Natural killer cell (primary cell): ENCODE measurements at regions not wholly inside any gene's neighbourhood (a gene's known extent, or its start where the extent isn't known, plus 50 kb on each side); places are given as distances from the start of the nearest gene placed in this dataset.
"Not testable (repeated sequence)": the region's sequence is repeated elsewhere in the genome, so short reads cannot be mapped to it uniquely, and the experiment has no call there.

Experiments used
- ATAC-seq, 3 donors: fragments of 150-1000 bp in 2 of 3; fragments of 200-7000 bp in 1 of 3; cut with Tn5 transposase; 1 replicate in 1 of 3; 2 replicates in 2 of 3; pipeline ENCODE4 v1.10.0; 2021; ENCODE audit warnings: mild to moderate bottlenecking in 2 of 3, moderate library complexity in 2 of 3
- DNase-seq, 2 donors: peaks; one replicate each; pipeline versions ENCODE4 v3.0.0 to v3.0.0-alpha.2; 2013 to 2021; ENCODE audit warnings: mixed read lengths in 1 of 2
- H3K27ac ChIP-seq: one replicate; pipeline ENCODE4 v1.5.1; 2013; ENCODE audit warnings: mild to moderate bottlenecking, low read length
- H3K27me3 ChIP-seq: one replicate; pipeline ENCODE4 v1.6.1; 2013; ENCODE audit warnings: low read length; ENCODE audit not compliant: control insufficient read depth, insufficient read depth
- H3K36me3 ChIP-seq: one replicate; pipeline ENCODE4 v1.6.1; 2013; ENCODE audit warnings: low read length; ENCODE audit not compliant: control insufficient read depth, insufficient read depth
- H3K4me1 ChIP-seq: one replicate; pipeline ENCODE4 v1.6.1; 2013; ENCODE audit warnings: low read length; ENCODE audit not compliant: control insufficient read depth, insufficient read depth
- H3K4me3 ChIP-seq: one replicate; pipeline ENCODE4 v1.5.1; 2013; ENCODE audit warnings: low read length
- H3K9me3 ChIP-seq: one replicate; pipeline ENCODE4 v1.6.1; 2013; ENCODE audit warnings: low read length; ENCODE audit not compliant: control insufficient read depth, insufficient read depth
- H3K27ac Mint-ChIP-seq, 2 donors: one replicate each; pipeline ENCODE4 v1.8.0; 2022; ENCODE audit warnings: mild to moderate bottlenecking in 2 of 2, mixed read lengths in 2 of 2, moderate library complexity in 1 of 2
- H3K27me3 Mint-ChIP-seq, 2 donors: one replicate each; pipeline ENCODE4 v1.8.0; 2022; ENCODE audit warnings: low read depth in 2 of 2, mixed read lengths in 2 of 2
- H3K36me3 Mint-ChIP-seq: one replicate; pipeline ENCODE4 v1.8.0; 2022; ENCODE audit warnings: mixed read lengths
- H3K4me1 Mint-ChIP-seq, 2 donors: one replicate each; pipeline ENCODE4 v1.8.0; 2022; ENCODE audit warnings: mixed read lengths in 2 of 2
- H3K4me3 Mint-ChIP-seq: one replicate; pipeline ENCODE4 v1.8.0; 2022; ENCODE audit warnings: mild to moderate bottlenecking, moderate library complexity, mixed read lengths
- H3K9me3 Mint-ChIP-seq, 2 donors: one replicate each; pipeline ENCODE4 v1.8.0; 2022; ENCODE audit warnings: mixed read lengths in 2 of 2
- CTCF ChIP-seq: fragments of 200-600 bp; IDR thresholded peaks from one replicate; pipeline ENCODE4 v1.8.0; 2022; ENCODE audit warnings: antibody characterized with exemption
- WGBS: methylation state at CpG from one replicate; pipeline ENCODE4 v1.1.7; 2013; ENCODE audit warnings: missing lambda C conversion rate; ENCODE audit not compliant: insufficient coverage; 5-methylcytosine and 5-hydroxymethylcytosine counted together
- intact Hi-C: fragments of 100-400 bp; cut with micrococcal nuclease; formaldehyde crosslinking; loops from one replicate; pipeline ENCODE4 v1.14.2; 2022

- TF ChIP-seq CTCF, result no peak
- Histone ChIP-seq H3K4me1 (no peaks in the 10 kb centered on the region), H3K27me3 (no peaks in the 10 kb centered on the region), H3K9me3 (no peaks in the 10 kb centered on the region), H3K4me3 (no peak overlapping the region), H3K27ac (no peak overlapping the region), H3K36me3 (no peaks in the 10 kb centered on the region)
- Mint-ChIP-seq H3K4me3 (no peak overlapping the region), H3K9me3 (peaks cover 7 to 15% of the 10 kb centered on the region in 2 donors), H3K27me3 (no peaks in the 10 kb centered on the region), H3K36me3 (peaks cover 31% of the 10 kb centered on the region), H3K4me1 (no peaks in the 10 kb centered on the region), H3K27ac (no peak overlapping the region)
- ATAC-seq (no peak), DNase-seq (no peak)
- intact Hi-C loops, result no loop called here
- 85% methylated on average over 4 of the region's 4 CpGs for WGBS
These were observed 229.1 kb upstream of the CBLB start for GRCh38 chr3:106097817-106098435.

GRCh38 chr3:106103383-106103782 lies 234.6 kb upstream of the CBLB start:
- DNase-seq (no peak), ATAC-seq (no peak)
- Mint-ChIP-seq H3K36me3 (peaks cover 31% of the 10 kb centered on the region), H3K27ac (no peak overlapping the region), H3K4me3 (no peak overlapping the region), H3K27me3 (no peaks in the 10 kb centered on the region), H3K4me1 (no peaks in the 10 kb centered on the region), H3K9me3 (peaks cover 9 to 18% of the 10 kb centered on the region in 2 donors)
- no peaks in the 10 kb centered on the region for H3K4me1 ChIP-seq
- H3K4me3 ChIP-seq, result no peak overlapping the region
- no peak overlapping the region for H3K27ac ChIP-seq
- H3K36me3 ChIP-seq, result no peaks in the 10 kb centered on the region
- H3K27me3 ChIP-seq, result no peaks in the 10 kb centered on the region
- 73% methylated on average over 2 of the region's 2 CpGs for WGBS
- H3K9me3 ChIP-seq, result no peaks in the 10 kb centered on the region
- no peak for TF ChIP-seq CTCF
- intact Hi-C loops, result no loop called here

- H3K36me3 Mint-ChIP-seq, result peaks cover 31% of the 10 kb centered on the region
- ATAC-seq, result no peak
- no peak overlapping the region for H3K27ac Mint-ChIP-seq
- Histone ChIP-seq H3K9me3 (no peaks in the 10 kb centered on the region), H3K4me1 (no peaks in the 10 kb centered on the region), H3K36me3 (no peaks in the 10 kb centered on the region), H3K4me3 (no peak overlapping the region), H3K27me3 (no peaks in the 10 kb centered on the region), H3K27ac (no peak overlapping the region)
- DNase-seq, result no peak
- WGBS, result 72% methylated on average over 4 of the region's 4 CpGs
- H3K27me3 Mint-ChIP-seq, result no peaks in the 10 kb centered on the region
- peaks cover 9 to 18% of the 10 kb centered on the region in 2 donors for H3K9me3 Mint-ChIP-seq
- intact Hi-C loops, result no loop called here
- TF ChIP-seq CTCF, result no peak
- no peak overlapping the region for H3K4me3 Mint-ChIP-seq
- no peaks in the 10 kb centered on the region for H3K4me1 Mint-ChIP-seq
These were observed 235.3 kb upstream of the CBLB start for GRCh38 chr3:106104078-106104477.

DNA sequence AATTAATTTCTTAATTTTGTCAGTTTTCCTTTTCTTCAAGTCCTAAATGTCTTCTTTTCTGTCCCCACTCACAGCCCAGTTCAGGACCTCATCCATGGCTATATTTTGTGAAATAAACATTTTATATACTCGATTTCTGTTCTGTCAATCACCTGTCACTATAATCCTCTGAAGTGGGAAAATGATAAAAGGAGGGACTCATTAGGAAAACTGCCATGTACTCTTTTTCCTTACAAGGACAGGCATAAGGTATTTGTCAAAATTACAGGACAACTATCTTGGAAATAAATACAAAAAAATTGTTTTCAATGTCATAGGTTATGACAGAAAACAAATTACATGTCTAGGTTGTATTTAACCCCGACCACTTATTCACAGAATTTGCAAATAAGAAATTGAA lies 240.1 kb upstream of the CBLB start:
- peaks cover 0 to 3% of the 10 kb centered on the region in 2 donors for H3K27me3 Mint-ChIP-seq
- no peak for TF ChIP-seq CTCF
- Histone ChIP-seq H3K4me3 (no peak overlapping the region), H3K9me3 (no peaks in the 10 kb centered on the region), H3K36me3 (no peaks in the 10 kb centered on the region), H3K27me3 (no peaks in the 10 kb centered on the region), H3K4me1 (no peaks in the 10 kb centered on the region), H3K27ac (no peak overlapping the region)
- intact Hi-C loops, result no loop called here
- no peaks in the 10 kb centered on the region for H3K36me3 Mint-ChIP-seq
- DNase-seq (no peak), ATAC-seq (no peak)
- H3K27ac Mint-ChIP-seq, result no peak overlapping the region
- H3K4me1 Mint-ChIP-seq, result no peaks in the 10 kb centered on the region
- no peaks in the 10 kb centered on the region for H3K9me3 Mint-ChIP-seq
- WGBS, result 100% methylated on average over 1 of the region's 2 CpGs
- no peak overlapping the region for H3K4me3 Mint-ChIP-seq

DNA sequence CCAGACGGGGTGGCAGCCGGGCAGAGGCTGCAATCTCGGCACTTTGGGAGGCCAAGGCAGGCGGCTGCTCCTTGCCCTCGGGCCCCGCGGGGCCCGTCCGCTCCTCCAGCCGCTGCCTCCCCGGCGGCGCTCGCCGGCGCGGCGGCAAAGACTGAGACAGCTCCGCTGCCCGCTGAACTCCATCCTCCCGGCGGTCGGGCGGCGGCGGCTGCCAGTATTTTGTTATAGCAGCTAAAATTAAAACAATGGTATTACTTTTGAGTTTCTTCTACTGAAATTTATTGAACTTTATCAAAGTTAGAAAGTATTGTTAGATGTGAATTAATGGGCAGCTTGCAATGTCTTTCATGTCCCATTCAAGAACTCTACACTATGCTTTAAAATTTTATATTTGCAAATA lies 243.7 kb upstream of the CBLB start:
- H3K36me3 Mint-ChIP-seq, intact Hi-C loops: not testable (repeated sequence)
- no CpG with 5 or more reads among the region's 26 CpGs for WGBS

More for the DNA sequence above, 243.7 kb upstream of the CBLB start:
- not testable (repeated sequence) for H3K27ac ChIP-seq, H3K36me3 ChIP-seq, ATAC-seq, H3K9me3 ChIP-seq, H3K27me3 Mint-ChIP-seq, H3K27me3 ChIP-seq, H3K4me3 ChIP-seq, H3K9me3 Mint-ChIP-seq, H3K4me3 Mint-ChIP-seq, H3K4me1 ChIP-seq, H3K27ac Mint-ChIP-seq, H3K4me1 Mint-ChIP-seq, DNase-seq
